PFSK-1 (cell line): ENCODE measurements at regions not wholly inside any gene's neighbourhood (a gene's known extent, or its start where the extent isn't known, plus 50 kb on each side); places are given as distances from the start of the nearest gene placed in this dataset.

Source experiments
- SIN3A ChIP-seq: IDR thresholded peaks from 2 replicates; pipeline ENCODE4 v1.6.1; 2012; ENCODE audit warnings: mild to moderate bottlenecking, low read length, moderate library complexity, borderline replicate concordance; ENCODE audit not compliant: insufficient read depth
- TAF1 ChIP-seq: IDR thresholded peaks from 2 replicates; pipeline ENCODE4 v1.6.1; 2012; ENCODE audit warnings: low read length, control low read depth, borderline replicate concordance; ENCODE audit not compliant: insufficient read depth

- TF ChIP-seq SIN3A (no peak), TAF1 (no peak)
Measured at GRCh38 chr5:6176102-6176693, 202.1 kb downstream of the MED10 start.
